PC-3 (cell line): ENCODE measurements at regions not wholly inside any gene's neighbourhood (a gene's known extent, or its start where the extent isn't known, plus 50 kb on each side); places are given as distances from the start of the nearest gene placed in this dataset.

Experiments
- CTCF ChIP-seq: fragments of 300-600 bp; sonication (generic); conservative IDR thresholded peaks from 2 replicates; pipeline ENCODE4 v1.5.1; 2017; ENCODE audit warnings: antibody characterized with exemption, low read depth, mild to moderate bottlenecking, low read length
- EZH2phosphoT487 ChIP-seq: fragments of 300-600 bp; sonication (generic); IDR thresholded peaks from 2 replicates; pipeline ENCODE4 v1.6.1; 2018; ENCODE audit warnings: mild to moderate bottlenecking, antibody characterized with exemption, low read length, borderline replicate concordance

DNA sequence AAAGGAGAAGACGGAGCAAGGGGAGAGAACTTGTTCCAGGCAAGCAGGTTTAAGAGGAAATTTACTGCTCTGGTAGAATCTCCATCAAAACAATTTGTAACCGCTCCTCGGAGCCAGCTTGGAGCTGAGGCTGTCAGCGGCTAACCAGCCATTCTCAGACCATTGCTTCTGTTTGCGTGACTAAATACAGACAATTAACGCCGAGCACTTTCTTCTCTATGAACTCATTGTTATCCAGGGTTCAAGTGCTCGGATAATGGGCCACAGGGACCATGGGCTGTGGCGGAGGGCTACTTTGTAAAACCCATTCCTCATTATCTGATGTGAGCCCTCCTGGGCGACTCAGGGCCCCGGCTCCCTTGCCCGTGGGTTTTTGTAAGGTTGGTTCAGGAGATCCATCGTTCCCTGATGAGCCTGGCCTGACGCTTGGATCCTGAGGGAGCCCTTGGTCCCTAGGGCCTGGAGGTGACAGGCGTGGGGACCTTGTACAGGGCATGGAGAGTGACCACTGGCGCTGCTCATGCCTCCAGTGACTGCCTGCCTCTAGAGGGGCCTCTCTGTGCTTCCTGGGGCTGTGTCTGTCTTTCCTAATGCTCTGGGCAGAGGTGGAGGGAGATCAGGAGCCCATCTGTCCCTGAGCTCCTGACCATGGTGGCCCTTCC lies 61.5 kb upstream of the ZNF536 start:
- TF ChIP-seq CTCF (no peak), EZH2phosphoT487 (no peak)
